HL-60 (cell line): ENCODE measurements at regions not wholly inside any gene's neighbourhood (a gene's known extent, or its start where the extent isn't known, plus 50 kb on each side); places are given as distances from the start of the nearest gene placed in this dataset.

Experiments used
- GABPA ChIP-seq: IDR thresholded peaks from 2 replicates; pipeline ENCODE4 v1.6.1; 2012; ENCODE audit warnings: low read depth
- POLR2AphosphoS5 ChIP-seq: IDR thresholded peaks from 2 replicates; pipeline ENCODE4 v1.6.1; 2012; ENCODE audit warnings: low read depth
- SPI1 ChIP-seq: IDR thresholded peaks from 2 replicates; pipeline ENCODE4 v1.6.1; 2012; ENCODE audit warnings: low read depth, mild to moderate bottlenecking, borderline replicate concordance
- TF ChIP-seq, protein P1 (sequence below): IDR thresholded peaks from one replicate; pipeline ENCODE4 v1.5.1; 2011; ENCODE audit warnings: low read length, control low read depth, inconsistent platforms; ENCODE audit not compliant: insufficient read depth
- TF ChIP-seq, protein P2 (sequence below): IDR thresholded peaks from 2 replicates; pipeline ENCODE4 v1.6.1; 2012; ENCODE audit warnings: low read depth; ENCODE audit not compliant: insufficient replicate concordance

DNA sequence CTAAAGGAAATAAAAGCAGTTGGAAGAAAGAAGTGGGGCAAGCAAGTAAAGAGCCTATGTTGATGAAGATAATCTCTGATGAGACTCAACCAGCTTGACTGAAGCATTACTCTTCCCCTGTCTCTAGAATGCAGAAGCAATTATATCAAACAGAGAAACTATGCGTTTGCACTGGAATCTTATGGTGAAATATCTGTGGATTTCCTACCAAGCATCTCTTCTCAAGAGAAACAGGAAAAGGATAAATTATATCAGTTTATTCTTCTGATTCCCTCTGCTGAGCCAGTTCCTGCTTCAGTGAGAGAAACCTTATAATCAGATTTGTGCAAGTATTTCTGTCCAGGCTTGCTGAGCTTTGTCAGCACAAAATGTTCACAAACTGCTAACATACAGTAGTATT is 316.7 kb upstream of the SLC7A11 start:
- TF ChIP-seq, protein P1, sequence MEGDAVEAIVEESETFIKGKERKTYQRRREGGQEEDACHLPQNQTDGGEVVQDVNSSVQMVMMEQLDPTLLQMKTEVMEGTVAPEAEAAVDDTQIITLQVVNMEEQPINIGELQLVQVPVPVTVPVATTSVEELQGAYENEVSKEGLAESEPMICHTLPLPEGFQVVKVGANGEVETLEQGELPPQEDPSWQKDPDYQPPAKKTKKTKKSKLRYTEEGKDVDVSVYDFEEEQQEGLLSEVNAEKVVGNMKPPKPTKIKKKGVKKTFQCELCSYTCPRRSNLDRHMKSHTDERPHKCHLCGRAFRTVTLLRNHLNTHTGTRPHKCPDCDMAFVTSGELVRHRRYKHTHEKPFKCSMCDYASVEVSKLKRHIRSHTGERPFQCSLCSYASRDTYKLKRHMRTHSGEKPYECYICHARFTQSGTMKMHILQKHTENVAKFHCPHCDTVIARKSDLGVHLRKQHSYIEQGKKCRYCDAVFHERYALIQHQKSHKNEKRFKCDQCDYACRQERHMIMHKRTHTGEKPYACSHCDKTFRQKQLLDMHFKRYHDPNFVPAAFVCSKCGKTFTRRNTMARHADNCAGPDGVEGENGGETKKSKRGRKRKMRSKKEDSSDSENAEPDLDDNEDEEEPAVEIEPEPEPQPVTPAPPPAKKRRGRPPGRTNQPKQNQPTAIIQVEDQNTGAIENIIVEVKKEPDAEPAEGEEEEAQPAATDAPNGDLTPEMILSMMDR, result no peak
- TF ChIP-seq SPI1 (no peak), POLR2AphosphoS5 (no peak), GABPA (no peak)
- TF ChIP-seq, protein P2, sequence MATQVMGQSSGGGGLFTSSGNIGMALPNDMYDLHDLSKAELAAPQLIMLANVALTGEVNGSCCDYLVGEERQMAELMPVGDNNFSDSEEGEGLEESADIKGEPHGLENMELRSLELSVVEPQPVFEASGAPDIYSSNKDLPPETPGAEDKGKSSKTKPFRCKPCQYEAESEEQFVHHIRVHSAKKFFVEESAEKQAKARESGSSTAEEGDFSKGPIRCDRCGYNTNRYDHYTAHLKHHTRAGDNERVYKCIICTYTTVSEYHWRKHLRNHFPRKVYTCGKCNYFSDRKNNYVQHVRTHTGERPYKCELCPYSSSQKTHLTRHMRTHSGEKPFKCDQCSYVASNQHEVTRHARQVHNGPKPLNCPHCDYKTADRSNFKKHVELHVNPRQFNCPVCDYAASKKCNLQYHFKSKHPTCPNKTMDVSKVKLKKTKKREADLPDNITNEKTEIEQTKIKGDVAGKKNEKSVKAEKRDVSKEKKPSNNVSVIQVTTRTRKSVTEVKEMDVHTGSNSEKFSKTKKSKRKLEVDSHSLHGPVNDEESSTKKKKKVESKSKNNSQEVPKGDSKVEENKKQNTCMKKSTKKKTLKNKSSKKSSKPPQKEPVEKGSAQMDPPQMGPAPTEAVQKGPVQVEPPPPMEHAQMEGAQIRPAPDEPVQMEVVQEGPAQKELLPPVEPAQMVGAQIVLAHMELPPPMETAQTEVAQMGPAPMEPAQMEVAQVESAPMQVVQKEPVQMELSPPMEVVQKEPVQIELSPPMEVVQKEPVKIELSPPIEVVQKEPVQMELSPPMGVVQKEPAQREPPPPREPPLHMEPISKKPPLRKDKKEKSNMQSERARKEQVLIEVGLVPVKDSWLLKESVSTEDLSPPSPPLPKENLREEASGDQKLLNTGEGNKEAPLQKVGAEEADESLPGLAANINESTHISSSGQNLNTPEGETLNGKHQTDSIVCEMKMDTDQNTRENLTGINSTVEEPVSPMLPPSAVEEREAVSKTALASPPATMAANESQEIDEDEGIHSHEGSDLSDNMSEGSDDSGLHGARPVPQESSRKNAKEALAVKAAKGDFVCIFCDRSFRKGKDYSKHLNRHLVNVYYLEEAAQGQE, result no peak
